Gastrocnemius medialis (tissue), 4 donors: ENCODE measurements at regions not wholly inside any gene's neighbourhood (a gene's known extent, or its start where the extent isn't known, plus 50 kb on each side); places are given as distances from the start of the nearest gene placed in this dataset.

Experiments used
- POLR2A ChIP-seq, 2 donors: fragments of 450-650 bp; IDR thresholded peaks; one replicate each; pipeline ENCODE4 v1.6.1; 2017; ENCODE audit warnings: antibody characterized with exemption in 2 of 2, mild to moderate bottlenecking in 2 of 2, moderate library complexity in 2 of 2
- TF ChIP-seq, protein P1 (sequence below), 5 experiments: fragments of 450-650 bp in 3 of 5; fragments of 200-600 bp in 2 of 5; sonication (generic) in 2 of 5; IDR thresholded peaks in 4 of 5; conservative IDR thresholded peaks in 1 of 5; 1 replicate in 4 of 5; 2 replicates in 1 of 5; pipeline ENCODE4 v1.5.1; 2016 to 2019; ENCODE audit warnings: antibody characterized with exemption in 5 of 5, mild to moderate bottlenecking in 3 of 5, moderate library complexity in 3 of 5

DNA sequence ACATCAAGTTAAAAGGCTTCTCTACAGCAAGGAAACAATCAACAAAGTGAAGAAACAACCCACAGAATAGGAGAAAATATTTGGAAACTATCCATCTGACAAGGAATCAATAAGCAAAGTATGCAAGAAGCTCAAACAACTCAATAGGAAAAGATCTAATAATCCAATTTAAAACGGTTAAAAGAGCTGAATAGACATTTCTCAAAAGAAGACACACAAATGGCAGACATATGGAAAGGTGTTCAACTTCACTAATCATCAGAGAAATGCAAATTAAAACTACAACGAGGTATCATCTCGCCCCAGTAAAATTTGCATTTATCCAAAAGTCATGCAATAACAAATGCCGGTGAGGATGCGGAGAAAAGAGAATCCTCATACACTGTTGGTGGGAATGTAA lies 82.2 kb upstream of the NECTIN3 start:
- TF ChIP-seq POLR2A (IDR thresholded peaks at IDR 0.05) = no peak
- TF ChIP-seq, protein P1, sequence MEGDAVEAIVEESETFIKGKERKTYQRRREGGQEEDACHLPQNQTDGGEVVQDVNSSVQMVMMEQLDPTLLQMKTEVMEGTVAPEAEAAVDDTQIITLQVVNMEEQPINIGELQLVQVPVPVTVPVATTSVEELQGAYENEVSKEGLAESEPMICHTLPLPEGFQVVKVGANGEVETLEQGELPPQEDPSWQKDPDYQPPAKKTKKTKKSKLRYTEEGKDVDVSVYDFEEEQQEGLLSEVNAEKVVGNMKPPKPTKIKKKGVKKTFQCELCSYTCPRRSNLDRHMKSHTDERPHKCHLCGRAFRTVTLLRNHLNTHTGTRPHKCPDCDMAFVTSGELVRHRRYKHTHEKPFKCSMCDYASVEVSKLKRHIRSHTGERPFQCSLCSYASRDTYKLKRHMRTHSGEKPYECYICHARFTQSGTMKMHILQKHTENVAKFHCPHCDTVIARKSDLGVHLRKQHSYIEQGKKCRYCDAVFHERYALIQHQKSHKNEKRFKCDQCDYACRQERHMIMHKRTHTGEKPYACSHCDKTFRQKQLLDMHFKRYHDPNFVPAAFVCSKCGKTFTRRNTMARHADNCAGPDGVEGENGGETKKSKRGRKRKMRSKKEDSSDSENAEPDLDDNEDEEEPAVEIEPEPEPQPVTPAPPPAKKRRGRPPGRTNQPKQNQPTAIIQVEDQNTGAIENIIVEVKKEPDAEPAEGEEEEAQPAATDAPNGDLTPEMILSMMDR (IDR thresholded peaks at IDR 0.05 in 4 of 5, conservative IDR thresholded peaks at IDR 0.05 in 1 of 5) = no peak
